K562 (cell line): ENCODE measurements at regions not wholly inside any gene's neighbourhood (a gene's known extent, or its start where the extent isn't known, plus 50 kb on each side); places are given as distances from the start of the nearest gene placed in this dataset.

ENCODE experiments used
- CTCF ChIP-seq, 3 experiments: IDR thresholded peaks in 2 of 3; conservative IDR thresholded peaks in 1 of 3; 2 replicates each; pipeline ENCODE4 v1.5.1; 2011 to 2012; ENCODE audit warnings: low read length in 3 of 3, mild to moderate bottlenecking in 3 of 3, control low read depth in 2 of 3, improper control_type of control experiment in 1 of 3, inconsistent platforms in 1 of 3, low read depth in 1 of 3, mixed read lengths in 1 of 3, moderate library complexity in 1 of 3; ENCODE audit not compliant: insufficient read depth in 2 of 3
- NFE2 ChIP-seq: IDR thresholded peaks from 2 replicates; pipeline ENCODE4 v1.6.1; 2014; ENCODE audit warnings: antibody characterized with exemption, low read depth
- ZNF280B ChIP-seq: fragments of 250-450 bp; sonication (Bioruptor Pico); IDR thresholded peaks from 2 replicates; pipeline ENCODE4 v1.5.1; 2021; ENCODE audit warnings: mild to moderate bottlenecking

GRCh38 chr6:21386744-21387143 is 206.8 kb upstream of the SOX4 start:
- TF ChIP-seq CTCF (IDR thresholded peaks at IDR 0.05 in 2 of 3, conservative IDR thresholded peaks at IDR 0.05 in 1 of 3; ENCODE audit: insufficient read depth in 2 of 3, low read depth in 1 of 3, low read length in 3 of 3) = no peak
- no peak for TF ChIP-seq NFE2
- no peak for TF ChIP-seq ZNF280B (CRISPR knock-in tag)
